ENCODE measurements at regions not wholly inside any gene's neighbourhood (a gene's known extent, or its start where the extent isn't known, plus 50 kb on each side); places are given as distances from the start of the nearest gene placed in this dataset.

- 10 to 62% methylated on average over 1 of the region's 1 CpG for WGBS, 2 donors
- no peaks in the 10 kb centered on the region for H3K9me3 ChIP-seq
- H3K36me3 ChIP-seq, result no peaks in the 10 kb centered on the region
- TF ChIP-seq EP300 (IDR thresholded peaks at IDR 0.05) (no peak), POLR2AphosphoS5 (IDR thresholded peaks at IDR 0.05) (no peak), CTCF (IDR thresholded peaks at IDR 0.05) (no peak), POLR2A (IDR thresholded peaks at IDR 0.05) (no peak)
- no peak overlapping the region for H3K27ac ChIP-seq
- intact Hi-C loops (cut with DNase I), result loop anchor here (5.0 kb wide), 1 partner anchor 504 kb away; no protein-coding TSS in a partner anchor
- H3K27me3 ChIP-seq, result no peaks in the 10 kb centered on the region
- peaks cover 0 to 3% (median 0%) of the 10 kb centered on the region in 4 donors for H3K4me1 ChIP-seq
- DNase-seq, result no peak
- no peak overlapping the region for H3K4me3 ChIP-seq
Measured at GRCh38 chr2:223107825-223108224, 55.8 kb downstream of the KCNE4 start.

- no peak overlapping the region for H3K27ac ChIP-seq
- no peak for TF ChIP-seq CTCF (IDR thresholded peaks at IDR 0.05)
- TF ChIP-seq POLR2A (IDR thresholded peaks at IDR 0.05), result no peak
- H3K36me3 ChIP-seq, result no peaks in the 10 kb centered on the region
- intact Hi-C loops (cut with DNase I), result loop anchor here (5.0 kb wide), 1 partner anchor 504 kb away; no protein-coding TSS in a partner anchor
- no peak for DNase-seq
- H3K27me3 ChIP-seq, result no peaks in the 10 kb centered on the region
- 66 to 70% methylated on average over 5 of the region's 5 CpGs for WGBS, 2 donors
- peaks cover 0 to 3% (median 0%) of the 10 kb centered on the region in 4 donors for H3K4me1 ChIP-seq
- no peaks in the 10 kb centered on the region for H3K9me3 ChIP-seq
- no peak overlapping the region for H3K4me3 ChIP-seq
Measured at GRCh38 chr2:223108351-223109050, 56.5 kb downstream of the KCNE4 start.

DNA sequence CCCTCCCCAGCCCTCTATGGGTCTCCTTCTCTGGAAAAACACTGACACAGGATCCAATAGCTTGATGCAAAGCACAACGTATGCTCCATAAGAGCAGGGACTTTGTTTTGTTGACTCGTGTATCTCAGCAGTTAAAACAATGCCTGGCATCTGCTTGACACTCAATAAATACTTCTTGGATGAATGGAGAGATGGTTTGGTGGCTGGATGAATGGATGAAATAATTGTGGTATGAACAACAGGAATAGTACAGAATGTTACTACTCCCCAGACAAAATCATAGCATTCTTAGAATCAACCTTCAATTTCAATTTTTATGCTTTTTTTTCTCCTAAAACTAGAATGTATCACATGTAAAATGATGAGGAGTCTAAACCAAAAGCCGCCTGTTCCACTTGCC lies 57.4 kb downstream of the KCNE4 start:
- Histone ChIP-seq H3K4me3 (no peak overlapping the region), H3K27me3 (no peaks in the 10 kb centered on the region), H3K4me1 (peaks cover 0 to 3% (median 0%) of the 10 kb centered on the region in 4 donors), H3K36me3 (no peaks in the 10 kb centered on the region), H3K9me3 (no peaks in the 10 kb centered on the region), H3K27ac (no peak overlapping the region)
- TF ChIP-seq POLR2AphosphoS5 (IDR thresholded peaks at IDR 0.05) (no peak), POLR2A (IDR thresholded peaks at IDR 0.05) (no peak), EP300 (IDR thresholded peaks at IDR 0.05) (no peak), CTCF (IDR thresholded peaks at IDR 0.05) (no peak)
- no peak for DNase-seq
- intact Hi-C loops (cut with DNase I), result loop anchor here (5.0 kb wide), 1 partner anchor 503 kb away; no protein-coding TSS in a partner anchor
- 52 to 76% methylated on average over 3 of the region's 3 CpGs for WGBS, 2 donors

GRCh38 chr2:223113161-223113560 lies 61.2 kb downstream of the KCNE4 start:
- TF ChIP-seq POLR2A (IDR thresholded peaks at IDR 0.05), result no peak
- no peak for TF ChIP-seq POLR2AphosphoS5 (IDR thresholded peaks at IDR 0.05)
- TF ChIP-seq CTCF (IDR thresholded peaks at IDR 0.05), result no peak
- no peak for TF ChIP-seq EP300 (IDR thresholded peaks at IDR 0.05)
- Histone ChIP-seq H3K4me1 (peaks cover 0 to 3% (median 0%) of the 10 kb centered on the region in 4 donors), H3K36me3 (no peaks in the 10 kb centered on the region), H3K4me3 (no peak overlapping the region), H3K9me3 (no peaks in the 10 kb centered on the region), H3K27ac (no peak overlapping the region), H3K27me3 (no peaks in the 10 kb centered on the region)
- intact Hi-C loops (cut with DNase I), result no loop called here
- no peak for DNase-seq

- intact Hi-C loops (cut with DNase I), result no loop called here
- WGBS, 2 donors, result 62 to 66% methylated on average over 3 of the region's 3 CpGs
- H3K27ac ChIP-seq, result no peak overlapping the region
- no peak for DNase-seq
- H3K4me3 ChIP-seq, result no peak overlapping the region
- no peak for TF ChIP-seq EP300 (IDR thresholded peaks at IDR 0.05)
- no peak for TF ChIP-seq CTCF (IDR thresholded peaks at IDR 0.05)
- no peak for TF ChIP-seq POLR2A (IDR thresholded peaks at IDR 0.05)
- no peaks in the 10 kb centered on the region for H3K4me1 ChIP-seq
- H3K27me3 ChIP-seq, result no peaks in the 10 kb centered on the region
- no peaks in the 10 kb centered on the region for H3K9me3 ChIP-seq
- no peaks in the 10 kb centered on the region for H3K36me3 ChIP-seq
Measured at GRCh38 chr2:223114170-223114569, 62.2 kb downstream of the KCNE4 start.
